ENCODE measurements at regions not wholly inside any gene's neighbourhood (a gene's known extent, or its start where the extent isn't known, plus 50 kb on each side); places are given as distances from the start of the nearest gene placed in this dataset.

GRCh38 chr4:167308876-167309275 is 74.6 kb upstream of the SPOCK3 start:
- TF ChIP-seq CTCF (IDR thresholded peaks at IDR 0.05) (no peak), POLR2A (IDR thresholded peaks at IDR 0.05) (no peak)

Measured in heart left ventricle (tissue), 13 donors.